ENCODE measurements at regions not wholly inside any gene's neighbourhood (a gene's known extent, or its start where the extent isn't known, plus 50 kb on each side); places are given as distances from the start of the nearest gene placed in this dataset.
"Not testable (repeated sequence)": the region's sequence is repeated elsewhere in the genome, so short reads cannot be mapped to it uniquely, and the experiment has no call there.

DNA sequence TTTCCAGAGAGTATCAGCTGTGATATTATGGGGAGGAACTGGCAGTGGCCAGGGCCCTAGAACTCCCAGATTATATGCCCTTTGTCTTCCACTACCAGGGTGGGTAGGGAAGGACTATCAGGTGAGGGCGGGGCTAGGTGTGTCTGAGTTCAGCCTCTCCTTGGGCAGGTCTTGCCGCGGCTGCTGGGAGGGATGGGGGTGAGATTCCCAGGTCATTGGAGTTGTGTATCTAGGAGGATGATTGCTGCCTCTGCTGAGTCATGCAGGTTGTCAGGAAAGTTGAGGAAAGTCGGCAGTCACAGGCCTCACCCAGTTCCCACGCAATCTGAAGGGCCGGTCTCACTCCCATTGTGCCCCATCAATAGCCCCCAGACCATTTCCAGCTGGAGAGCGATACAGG, 185.2 kb downstream of the DKK1 start:
- TF ChIP-seq, protein P1, sequence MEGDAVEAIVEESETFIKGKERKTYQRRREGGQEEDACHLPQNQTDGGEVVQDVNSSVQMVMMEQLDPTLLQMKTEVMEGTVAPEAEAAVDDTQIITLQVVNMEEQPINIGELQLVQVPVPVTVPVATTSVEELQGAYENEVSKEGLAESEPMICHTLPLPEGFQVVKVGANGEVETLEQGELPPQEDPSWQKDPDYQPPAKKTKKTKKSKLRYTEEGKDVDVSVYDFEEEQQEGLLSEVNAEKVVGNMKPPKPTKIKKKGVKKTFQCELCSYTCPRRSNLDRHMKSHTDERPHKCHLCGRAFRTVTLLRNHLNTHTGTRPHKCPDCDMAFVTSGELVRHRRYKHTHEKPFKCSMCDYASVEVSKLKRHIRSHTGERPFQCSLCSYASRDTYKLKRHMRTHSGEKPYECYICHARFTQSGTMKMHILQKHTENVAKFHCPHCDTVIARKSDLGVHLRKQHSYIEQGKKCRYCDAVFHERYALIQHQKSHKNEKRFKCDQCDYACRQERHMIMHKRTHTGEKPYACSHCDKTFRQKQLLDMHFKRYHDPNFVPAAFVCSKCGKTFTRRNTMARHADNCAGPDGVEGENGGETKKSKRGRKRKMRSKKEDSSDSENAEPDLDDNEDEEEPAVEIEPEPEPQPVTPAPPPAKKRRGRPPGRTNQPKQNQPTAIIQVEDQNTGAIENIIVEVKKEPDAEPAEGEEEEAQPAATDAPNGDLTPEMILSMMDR (IDR thresholded peaks at IDR 0.05; ENCODE audit: unreplicated experiment): no peak
- CTCF ChIA-PET: no interaction called here
- Mint-ChIP-seq H3K4me1 (ENCODE audit: low read depth, unreplicated experiment) (peaks cover 10% of the 10 kb centered on the region), H3K27ac (ENCODE audit: unreplicated experiment) (no peak overlapping the region), H3K36me3 (ENCODE audit: insufficient read depth, unreplicated experiment) (no peaks in the 10 kb centered on the region), H3K27me3 (ENCODE audit: unreplicated experiment) (no peaks in the 10 kb centered on the region), H3K4me3 (ENCODE audit: low read depth, unreplicated experiment) (no peak overlapping the region), H3K9me3 (ENCODE audit: low read depth, unreplicated experiment) (peaks cover 8% of the 10 kb centered on the region)
- no TSS peak for BruUV-seq (replicated peaks)
- intact Hi-C loops (cut with micrococcal nuclease; ENCODE audit: unreplicated experiment): no loop called here
- DNase-seq: no peak

DNA sequence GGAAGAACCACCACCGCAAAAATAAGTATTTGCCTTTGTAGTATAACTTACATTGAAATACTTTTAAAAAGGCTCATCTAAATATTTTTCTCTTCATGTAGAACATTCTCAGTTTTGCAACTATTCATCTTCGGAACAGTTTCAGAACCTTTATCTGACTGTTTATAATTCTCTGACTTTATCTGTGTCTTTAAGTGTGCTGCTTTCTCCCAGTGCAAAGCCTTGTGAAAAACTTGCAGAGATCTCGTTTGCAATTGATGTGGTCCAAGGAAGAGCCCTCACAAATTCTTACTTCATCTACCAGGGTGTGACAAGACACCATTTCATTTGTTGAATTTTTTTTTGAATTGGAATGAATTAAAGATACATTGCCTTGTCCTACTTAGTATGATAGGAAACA, 186.4 kb downstream of the DKK1 start:
- H3K27me3 Mint-ChIP-seq (ENCODE audit: unreplicated experiment): no peaks in the 10 kb centered on the region
- DNase-seq: no peak
- H3K4me1 Mint-ChIP-seq (ENCODE audit: low read depth, unreplicated experiment): peaks cover 10% of the 10 kb centered on the region
- TF ChIP-seq, protein P1 (IDR thresholded peaks at IDR 0.05; ENCODE audit: unreplicated experiment): no peak
- H3K27ac Mint-ChIP-seq (ENCODE audit: unreplicated experiment): no peak overlapping the region
- CTCF ChIA-PET: no interaction called here
- no TSS peak for BruUV-seq (replicated peaks)
- intact Hi-C loops (cut with micrococcal nuclease; ENCODE audit: unreplicated experiment): no loop called here
- peaks cover 14% of the 10 kb centered on the region for H3K9me3 Mint-ChIP-seq (ENCODE audit: low read depth, unreplicated experiment)
- H3K36me3 Mint-ChIP-seq (ENCODE audit: insufficient read depth, unreplicated experiment): no peaks in the 10 kb centered on the region
- H3K4me3 Mint-ChIP-seq (ENCODE audit: low read depth, unreplicated experiment): no peak overlapping the region

DNA sequence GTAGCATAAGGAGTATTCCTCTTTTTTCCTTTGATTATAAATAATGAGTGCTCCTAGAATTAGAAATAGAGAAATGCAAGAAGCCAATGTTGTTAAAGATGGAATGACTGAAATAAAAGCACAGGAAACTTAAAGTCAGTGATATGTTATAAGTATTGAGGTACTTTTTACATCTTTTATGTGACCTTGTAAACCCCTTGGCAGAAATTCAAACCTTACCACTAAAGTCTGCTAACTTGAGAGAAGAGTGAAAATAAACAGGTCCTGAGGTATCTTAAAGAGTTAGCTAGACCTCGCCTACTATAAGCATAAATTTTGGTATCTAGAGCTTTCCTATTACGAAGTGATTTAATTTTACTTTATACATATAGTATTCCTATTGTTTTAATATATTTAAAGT, 188.2 kb downstream of the DKK1 start:
- no TSS peak for BruUV-seq (replicated peaks)
- Mint-ChIP-seq H3K9me3 (ENCODE audit: low read depth, unreplicated experiment) (peaks cover 12% of the 10 kb centered on the region), H3K27ac (ENCODE audit: unreplicated experiment) (no peak overlapping the region), H3K4me1 (ENCODE audit: low read depth, unreplicated experiment) (peaks cover 10% of the 10 kb centered on the region), H3K36me3 (ENCODE audit: insufficient read depth, unreplicated experiment) (no peaks in the 10 kb centered on the region), H3K27me3 (ENCODE audit: unreplicated experiment) (no peaks in the 10 kb centered on the region), H3K4me3 (ENCODE audit: low read depth, unreplicated experiment) (no peak overlapping the region)
- intact Hi-C loops (cut with micrococcal nuclease; ENCODE audit: unreplicated experiment): no loop called here
- CTCF ChIA-PET: no interaction called here
- no peak for DNase-seq
- TF ChIP-seq, protein P1 (IDR thresholded peaks at IDR 0.05; ENCODE audit: unreplicated experiment): no peak

DNA sequence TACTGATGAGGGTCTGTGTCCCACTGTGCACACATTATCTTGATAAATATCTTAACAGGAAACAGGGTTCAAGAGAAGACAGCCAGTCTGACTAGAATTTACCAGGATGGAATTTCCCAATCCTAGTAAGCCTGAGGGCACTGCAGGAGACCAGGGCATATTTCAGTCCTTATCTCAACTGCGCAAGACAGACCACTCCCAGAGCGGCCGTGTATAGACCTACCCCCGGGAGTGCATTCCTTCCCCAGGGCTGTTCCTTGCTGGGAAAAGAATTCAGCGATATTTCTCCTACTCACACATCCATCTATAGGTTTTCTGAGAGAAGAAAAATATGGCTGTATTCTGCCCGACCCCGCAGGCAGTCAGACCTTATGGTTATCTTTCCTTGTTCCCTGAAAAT, 191.3 kb downstream of the DKK1 start:
- intact Hi-C loops (cut with micrococcal nuclease; ENCODE audit: unreplicated experiment); H3K4me3 Mint-ChIP-seq (ENCODE audit: low read depth, unreplicated experiment); H3K4me1 Mint-ChIP-seq (ENCODE audit: low read depth, unreplicated experiment); H3K27ac Mint-ChIP-seq (ENCODE audit: unreplicated experiment); BruUV-seq (replicated peaks); H3K36me3 Mint-ChIP-seq (ENCODE audit: insufficient read depth, unreplicated experiment); H3K27me3 Mint-ChIP-seq (ENCODE audit: unreplicated experiment); DNase-seq; CTCF ChIA-PET: not testable (repeated sequence)
- H3K9me3 Mint-ChIP-seq (ENCODE audit: low read depth, unreplicated experiment): peaks cover 10% of the 10 kb centered on the region

DNA sequence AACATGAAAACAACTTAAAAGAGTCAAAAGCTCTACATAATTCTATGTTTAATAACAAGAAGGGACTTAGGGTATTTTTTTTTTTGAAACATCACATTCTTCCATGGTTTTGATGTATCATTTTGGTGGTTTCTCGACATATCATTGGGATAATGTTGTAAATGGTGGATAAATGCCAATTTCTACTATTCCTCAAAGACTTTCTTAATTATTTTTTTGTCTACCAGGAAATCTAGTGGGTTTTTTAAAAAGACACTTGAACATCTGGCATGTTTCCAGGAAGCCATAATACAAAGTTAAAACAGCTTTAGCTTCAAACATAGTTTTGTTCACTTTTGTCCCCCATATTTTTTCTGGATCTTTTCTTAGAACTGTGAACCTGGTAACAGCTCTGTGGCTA, 200.4 kb downstream of the DKK1 start:
- peaks cover 6% of the 10 kb centered on the region for H3K9me3 Mint-ChIP-seq (ENCODE audit: low read depth, unreplicated experiment)
- no TSS peak for BruUV-seq (replicated peaks)
- TF ChIP-seq, protein P1 (IDR thresholded peaks at IDR 0.05; ENCODE audit: unreplicated experiment): no peak

More for the DNA sequence above, 200.4 kb downstream of the DKK1 start:
- Mint-ChIP-seq H3K36me3 (ENCODE audit: insufficient read depth, unreplicated experiment) (no peaks in the 10 kb centered on the region), H3K27ac (ENCODE audit: unreplicated experiment) (no peak overlapping the region), H3K4me3 (ENCODE audit: low read depth, unreplicated experiment) (no peak overlapping the region), H3K4me1 (ENCODE audit: low read depth, unreplicated experiment) (no peaks in the 10 kb centered on the region), H3K27me3 (ENCODE audit: unreplicated experiment) (no peaks in the 10 kb centered on the region)
- CTCF ChIA-PET: no interaction called here
- DNase-seq: no peak
- intact Hi-C loops (cut with micrococcal nuclease; ENCODE audit: unreplicated experiment): no loop called here
